Coronary artery (tissue), 2 donors: ENCODE measurements at regions not wholly inside any gene's neighbourhood (a gene's known extent, or its start where the extent isn't known, plus 50 kb on each side); places are given as distances from the start of the nearest gene placed in this dataset.

Experiments used
- DNase-seq: peaks from one replicate; pipeline ENCODE4 v3.0.0-alpha.2; 2017; ENCODE audit warnings: low spot score
- H3K27ac ChIP-seq, 2 donors: fragments of 200-600 bp; sonication (generic); one replicate each; pipeline ENCODE4 v1.5.1; 2016 to 2019
- H3K4me3 ChIP-seq: fragments of 200-600 bp; sonication (generic); 2 replicates; pipeline ENCODE4 v1.5.1; 2016; ENCODE audit warnings: mild to moderate bottlenecking, moderate library complexity
- CTCF ChIP-seq: fragments of 200-600 bp; sonication (generic); IDR thresholded peaks from one replicate; pipeline ENCODE4 v1.5.1; 2019; ENCODE audit warnings: antibody characterized with exemption

- TF ChIP-seq CTCF, result no peak
- H3K4me3 ChIP-seq, result no peak overlapping the region
- DNase-seq, result no peak
- no peak overlapping the region for H3K27ac ChIP-seq
These were observed 745.6 kb downstream of the VGLL3 start for GRCh38 chr3:86245360-86245759.

DNA sequence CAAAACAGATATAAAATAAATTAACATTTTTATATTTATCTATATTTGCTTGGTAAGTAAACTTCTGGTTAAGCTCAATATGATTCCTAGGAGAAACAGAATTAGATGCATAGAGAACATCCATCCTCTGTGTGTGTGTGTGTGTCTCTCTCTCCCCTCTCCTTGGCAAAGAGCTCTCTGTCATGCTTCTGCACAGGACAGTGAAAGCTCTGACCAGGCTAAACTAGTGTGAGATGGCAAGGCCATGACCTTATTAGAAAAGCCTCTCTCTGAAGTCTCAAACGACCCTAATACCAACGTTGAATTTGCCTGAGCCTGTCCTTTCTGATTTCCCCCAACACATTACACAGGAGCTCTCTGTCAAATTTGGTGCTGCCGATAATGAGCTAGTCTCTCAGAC lies 746.0 kb downstream of the VGLL3 start:
- no peak for DNase-seq
- no peak overlapping the region for H3K27ac ChIP-seq
- no peak overlapping the region for H3K4me3 ChIP-seq
- TF ChIP-seq CTCF, result no peak

GRCh38 chr3:86239946-86240345 lies 751.0 kb downstream of the VGLL3 start:
- TF ChIP-seq CTCF, result no peak
- DNase-seq, result no peak
- H3K27ac ChIP-seq, result no peak overlapping the region
- H3K4me3 ChIP-seq, result no peak overlapping the region

GRCh38 chr3:86234506-86235254 lies 756.3 kb downstream of the VGLL3 start:
- TF ChIP-seq CTCF, result no peak
- Histone ChIP-seq H3K4me3 (no peak overlapping the region), H3K27ac (no peak overlapping the region)
- DNase-seq, result no peak

- TF ChIP-seq CTCF, result no peak
- no peak for DNase-seq
- Histone ChIP-seq H3K4me3 (no peak overlapping the region), H3K27ac (no peak overlapping the region)
These were observed 760.2 kb downstream of the VGLL3 start for GRCh38 chr3:86230762-86231161.

DNA sequence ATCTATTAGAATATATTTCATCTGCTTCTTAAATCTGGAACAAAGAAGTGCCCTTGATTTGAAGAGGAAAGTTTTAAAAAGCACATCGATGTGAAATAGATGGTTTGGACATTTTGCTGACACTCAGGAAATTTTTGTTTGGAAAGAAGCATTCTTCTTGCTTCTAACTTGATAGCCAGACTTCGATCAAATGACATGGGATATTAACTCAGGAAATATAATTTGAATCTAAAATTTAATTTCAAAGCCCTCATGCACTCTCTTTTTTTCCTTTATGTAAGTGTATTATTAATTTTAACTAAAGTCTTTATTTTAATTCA lies 761.2 kb downstream of the VGLL3 start:
- Histone ChIP-seq H3K27ac (no peak overlapping the region), H3K4me3 (no peak overlapping the region)
- DNase-seq, result no peak
- TF ChIP-seq CTCF, result no peak

DNA sequence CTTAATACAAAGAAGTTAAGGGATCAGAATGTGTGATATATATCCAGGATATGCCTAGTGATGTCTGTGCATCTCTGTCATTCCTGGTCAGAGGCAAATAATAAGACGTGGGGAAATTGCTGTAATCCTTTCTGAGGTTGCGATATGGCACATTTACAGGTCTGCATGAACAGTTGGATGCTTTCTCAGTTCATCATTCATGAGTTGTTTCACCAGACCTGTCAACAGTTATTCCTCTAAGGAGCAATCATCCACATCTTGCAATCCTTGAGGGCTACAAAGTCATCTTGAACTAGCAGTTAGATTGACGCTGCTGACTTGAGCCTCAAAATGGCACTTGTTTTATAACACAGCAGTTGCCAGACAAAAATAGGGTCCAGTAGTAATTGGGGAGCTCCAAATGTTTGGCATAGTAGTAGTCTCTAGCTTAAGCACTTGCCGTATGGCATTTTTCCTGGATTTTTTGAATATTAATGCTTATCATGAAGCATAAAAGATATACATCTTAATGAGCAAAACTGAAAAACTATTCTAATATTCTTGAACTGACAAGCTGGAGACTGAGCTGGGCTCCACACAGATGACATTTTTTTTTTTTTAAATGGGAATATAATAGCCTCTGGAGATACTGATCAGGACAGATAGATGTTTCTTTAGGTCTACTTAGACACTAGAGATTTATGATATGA lies 761.7 kb downstream of the VGLL3 start:
- Histone ChIP-seq H3K4me3 (no peak overlapping the region), H3K27ac (no peak overlapping the region)
- TF ChIP-seq CTCF, result no peak
- no peak for DNase-seq
